ENCODE measurements at regions not wholly inside any gene's neighbourhood (a gene's known extent, or its start where the extent isn't known, plus 50 kb on each side); places are given as distances from the start of the nearest gene placed in this dataset.

- TF ChIP-seq CTCF (IDR thresholded peaks at IDR 0.05; ENCODE audit: low read length), result no peak
- TF ChIP-seq EZH2 (optimal IDR thresholded peaks at IDR 0.05; ENCODE audit: low read depth, low read length), result no peak
Observed at GRCh38 chr1:218537122-218537913, 192.2 kb downstream of the TGFB2 start.

Data from MM.1S (cell line).